Fibroblast of lung (primary cell): ENCODE measurements at regions not wholly inside any gene's neighbourhood (a gene's known extent, or its start where the extent isn't known, plus 50 kb on each side); places are given as distances from the start of the nearest gene placed in this dataset.
"Not testable (repeated sequence)": the region's sequence is repeated elsewhere in the genome, so short reads cannot be mapped to it uniquely, and the experiment has no call there.

ENCODE experiments used
- DNase-seq, 2 donors: peaks; one replicate each; pipeline versions ENCODE4 v3.0.0 to v3.0.0-alpha.2; 2010; ENCODE audit warnings: low read depth in 2 of 2
- H2AFZ ChIP-seq: 2 replicates; pipeline ENCODE4 v1.5.1; 2012; ENCODE audit warnings: low read length, control low read depth, inconsistent platforms
- H3K27ac ChIP-seq: 2 replicates; pipeline ENCODE4 v1.5.1; 2011; ENCODE audit warnings: low read length, control low read depth; ENCODE audit not compliant: insufficient read depth
- H3K27me3 ChIP-seq: 2 replicates; pipeline ENCODE4 v1.5.1; 2011; ENCODE audit warnings: mild to moderate bottlenecking, low read length; ENCODE audit not compliant: control insufficient read depth, insufficient read depth
- H3K36me3 ChIP-seq: 2 replicates; pipeline ENCODE4 v1.5.1; 2011; ENCODE audit warnings: low read length; ENCODE audit not compliant: control insufficient read depth, insufficient read depth
- H3K4me1 ChIP-seq: 2 replicates; pipeline ENCODE4 v1.5.1; 2011; ENCODE audit warnings: low read length; ENCODE audit not compliant: control insufficient read depth, insufficient read depth; ENCODE audit errors: extremely low read depth
- H3K4me2 ChIP-seq: 2 replicates; pipeline ENCODE4 v1.5.1; 2011; ENCODE audit warnings: low read length, control low read depth; ENCODE audit not compliant: insufficient read depth; ENCODE audit errors: extremely low read depth
- H3K4me3 ChIP-seq, 4 experiments: fragments of 200-600 bp in 1 of 4; sonication (generic) in 1 of 4; replicated peaks in 1 of 4; 2 replicates each; pipeline ENCODE4 v1.5.1; 2011 to 2016; ENCODE audit warnings: low read length in 4 of 4, low read depth in 3 of 4, mild to moderate bottlenecking in 3 of 4, control low read depth in 2 of 4, inconsistent platforms in 1 of 4, mixed read lengths in 1 of 4; ENCODE audit not compliant: insufficient read depth in 1 of 4; ENCODE audit errors: control extremely low read depth in 1 of 4
- H3K79me2 ChIP-seq: 2 replicates; pipeline ENCODE4 v1.5.1; 2012; ENCODE audit warnings: mild to moderate bottlenecking, low read length, inconsistent platforms; ENCODE audit not compliant: control insufficient read depth, insufficient read depth
- H3K9ac ChIP-seq: 2 replicates; pipeline ENCODE4 v1.5.1; 2011; ENCODE audit warnings: mild to moderate bottlenecking, low read length, control low read depth; ENCODE audit not compliant: insufficient read depth
- H3K9me3 ChIP-seq: 2 replicates; pipeline ENCODE4 v1.5.1; 2012; ENCODE audit warnings: low read depth, low read length; ENCODE audit not compliant: control insufficient read depth, insufficient read depth
- H4K20me1 ChIP-seq: 2 replicates; pipeline ENCODE4 v1.5.1; 2011; ENCODE audit warnings: low read length; ENCODE audit not compliant: control insufficient read depth, insufficient read depth; ENCODE audit errors: extremely low read depth
- CTCF ChIP-seq, 2 donors: IDR thresholded peaks in 1 of 2; conservative IDR thresholded peaks in 1 of 2; 1 replicate in 1 of 2; 2 replicates in 1 of 2; pipeline ENCODE4 v1.5.1; 2011 to 2012; ENCODE audit warnings: low read length in 2 of 2, control low read depth in 1 of 2, inconsistent platforms in 1 of 2, low read depth in 1 of 2, mild to moderate bottlenecking in 1 of 2
- EZH2 ChIP-seq: IDR thresholded peaks from 2 replicates; pipeline ENCODE4 v1.5.1; 2012; ENCODE audit warnings: low read length, control low read depth, mild to moderate bottlenecking; ENCODE audit errors: missing control alignments

DNA sequence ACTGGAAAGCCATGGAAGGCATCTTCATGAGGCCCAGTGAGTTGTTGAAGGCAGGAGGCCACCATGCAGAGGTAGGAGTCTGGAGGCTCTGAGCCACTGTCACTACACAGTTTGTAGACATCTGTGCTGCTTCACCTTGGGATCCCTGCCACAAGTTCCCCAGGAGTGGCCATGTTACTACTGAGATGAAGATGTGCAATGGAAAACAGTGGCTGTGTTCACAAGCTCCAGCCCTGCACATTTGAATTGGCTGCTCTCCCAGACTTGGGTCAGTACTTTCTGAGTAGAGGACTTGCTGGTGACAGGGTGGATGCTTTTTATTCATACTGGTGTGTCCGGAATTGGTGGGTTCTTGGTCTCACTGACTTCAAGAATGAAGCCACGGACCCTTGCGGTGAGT is 86.9 kb upstream of the C15orf39 start:
- Histone ChIP-seq H3K9ac (no peak overlapping the region), H3K9me3 (no peaks in the 10 kb centered on the region), H3K4me1 (no peaks in the 10 kb centered on the region), H4K20me1 (no peaks in the 10 kb centered on the region), H2AFZ (no peak overlapping the region), H3K36me3 (no peaks in the 10 kb centered on the region), H3K4me3 (no peak overlapping the region), H3K27me3 (no peaks in the 10 kb centered on the region), H3K27ac (no peak overlapping the region), H3K79me2 (no peaks in the 10 kb centered on the region), H3K4me2 (no peak overlapping the region)
- no peak for DNase-seq
- TF ChIP-seq EZH2 (no peak), CTCF (conservative IDR thresholded peaks at IDR 0.05 in 1 of 2, IDR thresholded peaks at IDR 0.05 in 1 of 2; ENCODE audit: low read depth in 1 of 2, low read length in 2 of 2) (no peak)

GRCh38 chr15:75115411-75115913 is 86.2 kb upstream of the C15orf39 start:
- not testable (repeated sequence) for H4K20me1 ChIP-seq, H2AFZ ChIP-seq, H3K4me1 ChIP-seq, H3K4me2 ChIP-seq, H3K27me3 ChIP-seq, H3K36me3 ChIP-seq, DNase-seq, H3K27ac ChIP-seq, H3K9ac ChIP-seq, H3K9me3 ChIP-seq, H3K79me2 ChIP-seq, H3K4me3 ChIP-seq

- H3K9me3 ChIP-seq, H3K79me2 ChIP-seq, H3K9ac ChIP-seq, H3K36me3 ChIP-seq, H4K20me1 ChIP-seq, H3K4me1 ChIP-seq, H3K27ac ChIP-seq, H3K4me2 ChIP-seq, H3K4me3 ChIP-seq, H2AFZ ChIP-seq, DNase-seq, H3K27me3 ChIP-seq: not testable (repeated sequence)
These were observed 85.5 kb upstream of the C15orf39 start for GRCh38 chr15:75116143-75116542.

- Histone ChIP-seq H3K27ac (no peak overlapping the region), H3K79me2 (no peaks in the 10 kb centered on the region), H2AFZ (no peak overlapping the region), H3K4me2 (no peak overlapping the region), H3K4me1 (no peaks in the 10 kb centered on the region), H3K4me3 (no peak overlapping the region), H3K9ac (no peak overlapping the region), H4K20me1 (no peaks in the 10 kb centered on the region), H3K27me3 (no peaks in the 10 kb centered on the region), H3K9me3 (no peaks in the 10 kb centered on the region), H3K36me3 (no peaks in the 10 kb centered on the region)
- TF ChIP-seq CTCF (conservative IDR thresholded peaks at IDR 0.05 in 1 of 2, IDR thresholded peaks at IDR 0.05 in 1 of 2; ENCODE audit: low read depth in 1 of 2, low read length in 2 of 2), result no peak
- TF ChIP-seq EZH2, result no peak
- DNase-seq, result no peak
These were observed 83.7 kb upstream of the C15orf39 start for GRCh38 chr15:75117993-75118392.

DNA sequence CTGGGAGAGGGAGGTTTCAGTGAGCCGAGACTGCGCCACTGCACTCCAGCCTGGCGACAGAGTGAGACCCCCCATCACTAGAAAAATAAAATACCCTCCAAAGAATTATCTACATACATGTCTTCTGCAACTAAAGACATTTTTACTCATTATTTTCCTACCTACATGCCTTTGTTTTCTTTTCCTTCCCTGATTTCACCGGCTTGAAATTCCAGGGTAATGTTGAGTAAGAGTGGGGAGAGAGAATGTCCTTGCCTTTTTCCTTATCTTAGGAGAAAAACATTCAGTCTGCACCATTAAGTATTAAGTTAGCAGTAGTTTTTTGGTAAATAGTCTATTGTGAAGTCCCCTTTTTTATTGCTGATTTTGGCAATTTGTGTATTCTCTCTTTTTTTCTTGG is 82.4 kb upstream of the C15orf39 start:
- not testable (repeated sequence) for H3K79me2 ChIP-seq, H2AFZ ChIP-seq, H3K9me3 ChIP-seq, H3K36me3 ChIP-seq, H4K20me1 ChIP-seq, H3K4me2 ChIP-seq, H3K27me3 ChIP-seq, H3K27ac ChIP-seq, H3K4me1 ChIP-seq, H3K9ac ChIP-seq, H3K4me3 ChIP-seq
- DNase-seq, result peak in 1 of 2 donors; percentile 33
